ENCODE measurements at regions not wholly inside any gene's neighbourhood (a gene's known extent, or its start where the extent isn't known, plus 50 kb on each side); places are given as distances from the start of the nearest gene placed in this dataset.

GRCh38 chr6:68126089-68126749 lies 508.9 kb upstream of the ADGRB3 start:
- TF ChIP-seq, protein P1, sequence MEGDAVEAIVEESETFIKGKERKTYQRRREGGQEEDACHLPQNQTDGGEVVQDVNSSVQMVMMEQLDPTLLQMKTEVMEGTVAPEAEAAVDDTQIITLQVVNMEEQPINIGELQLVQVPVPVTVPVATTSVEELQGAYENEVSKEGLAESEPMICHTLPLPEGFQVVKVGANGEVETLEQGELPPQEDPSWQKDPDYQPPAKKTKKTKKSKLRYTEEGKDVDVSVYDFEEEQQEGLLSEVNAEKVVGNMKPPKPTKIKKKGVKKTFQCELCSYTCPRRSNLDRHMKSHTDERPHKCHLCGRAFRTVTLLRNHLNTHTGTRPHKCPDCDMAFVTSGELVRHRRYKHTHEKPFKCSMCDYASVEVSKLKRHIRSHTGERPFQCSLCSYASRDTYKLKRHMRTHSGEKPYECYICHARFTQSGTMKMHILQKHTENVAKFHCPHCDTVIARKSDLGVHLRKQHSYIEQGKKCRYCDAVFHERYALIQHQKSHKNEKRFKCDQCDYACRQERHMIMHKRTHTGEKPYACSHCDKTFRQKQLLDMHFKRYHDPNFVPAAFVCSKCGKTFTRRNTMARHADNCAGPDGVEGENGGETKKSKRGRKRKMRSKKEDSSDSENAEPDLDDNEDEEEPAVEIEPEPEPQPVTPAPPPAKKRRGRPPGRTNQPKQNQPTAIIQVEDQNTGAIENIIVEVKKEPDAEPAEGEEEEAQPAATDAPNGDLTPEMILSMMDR (IDR thresholded peaks at IDR 0.05) = no peak
- no peak for TF ChIP-seq POLR2A (IDR thresholded peaks at IDR 0.05)
